CD8-positive, alpha-beta memory T cell (primary cell): ENCODE measurements at regions not wholly inside any gene's neighbourhood (a gene's known extent, or its start where the extent isn't known, plus 50 kb on each side); places are given as distances from the start of the nearest gene placed in this dataset.

ENCODE experiments used
- CTCF ChIA-PET: fragments of 350-600 bp; sonication (Branson Sonifier 250); formaldehyde crosslinking; loops from one replicate; lab custom pipeline; 2021; ENCODE audit warnings: antibody characterized with exemption; lab: Charles Lee
- POLR2A ChIA-PET: fragments of 350-600 bp; sonication (Branson Sonifier 250); formaldehyde crosslinking; loops from one replicate; lab custom pipeline; 2021; ENCODE audit warnings: antibody characterized with exemption; lab: Charles Lee
- DNase-seq, 5 donors: peaks; one replicate each; pipeline versions ENCODE4 v3.0.0 to v3.0.0-alpha.2; 2020 to 2022; ENCODE audit warnings: mixed read lengths in 1 of 5
- H3K27ac ChIP-seq: one replicate; pipeline ENCODE4 v1.7.0; 2013; ENCODE audit warnings: low read depth, mild to moderate bottlenecking, low read length, moderate library complexity
- H3K27me3 ChIP-seq: 2 replicates; pipeline ENCODE4 v1.7.0; 2013; ENCODE audit warnings: low read length, mild to moderate bottlenecking; ENCODE audit not compliant: insufficient read depth, poor library complexity, severe bottlenecking
- H3K36me3 ChIP-seq: 2 replicates; pipeline ENCODE4 v1.7.0; 2013; ENCODE audit warnings: mild to moderate bottlenecking, low read length, moderate library complexity; ENCODE audit not compliant: insufficient read depth
- H3K4me1 ChIP-seq: 2 replicates; pipeline ENCODE4 v1.7.0; 2013; ENCODE audit warnings: mild to moderate bottlenecking, low read length, moderate library complexity; ENCODE audit not compliant: insufficient read depth
- H3K4me3 ChIP-seq: 2 replicates; pipeline ENCODE4 v1.7.0; 2013; ENCODE audit warnings: mild to moderate bottlenecking, low read length
- H3K9me3 ChIP-seq: 2 replicates; pipeline ENCODE4 v1.7.0; 2013; ENCODE audit warnings: mild to moderate bottlenecking, low read length
- H3K27ac Mint-ChIP-seq, 8 donors: one replicate each; pipeline ENCODE4 v1.8.0; 2020 to 2021; ENCODE audit warnings: mixed read lengths in 8 of 8, mild to moderate bottlenecking in 6 of 8, inconsistent platforms in 3 of 8, moderate library complexity in 3 of 8
- H3K27me3 Mint-ChIP-seq, 2 donors: one replicate each; pipeline ENCODE4 v1.8.0; 2020 to 2021; ENCODE audit warnings: mixed read lengths in 2 of 2, mild to moderate bottlenecking in 1 of 2, moderate library complexity in 1 of 2
- H3K36me3 Mint-ChIP-seq, 3 donors: one replicate each; pipeline ENCODE4 v1.8.0; 2020 to 2021; ENCODE audit warnings: mixed read lengths in 3 of 3, inconsistent platforms in 1 of 3, mild to moderate bottlenecking in 1 of 3
- H3K4me1 Mint-ChIP-seq, 3 donors: one replicate each; pipeline ENCODE4 v1.8.0; 2020 to 2021; ENCODE audit warnings: mixed read lengths in 3 of 3, inconsistent platforms in 1 of 3, mild to moderate bottlenecking in 1 of 3
- H3K4me3 Mint-ChIP-seq, 7 donors: one replicate each; pipeline ENCODE4 v1.8.0; 2020 to 2021; ENCODE audit warnings: mixed read lengths in 7 of 7, mild to moderate bottlenecking in 6 of 7, moderate library complexity in 4 of 7, inconsistent platforms in 2 of 7
- H3K9me3 Mint-ChIP-seq, 5 donors: one replicate each; pipeline ENCODE4 v1.8.0; 2020 to 2022; ENCODE audit warnings: mixed read lengths in 5 of 5, mild to moderate bottlenecking in 3 of 5, moderate library complexity in 2 of 5, inconsistent platforms in 1 of 5

GRCh38 chr12:18851271-18851670 is 113.4 kb downstream of the CAPZA3 start:
- H3K27me3 ChIP-seq, result no peaks in the 10 kb centered on the region

GRCh38 chr12:18853570-18854366 is 115.8 kb downstream of the CAPZA3 start:
- H3K4me3 ChIP-seq, result no peak overlapping the region
- no peak overlapping the region for H3K4me3 Mint-ChIP-seq
- H3K27me3 ChIP-seq, result no peaks in the 10 kb centered on the region
- no peaks in the 10 kb centered on the region for H3K36me3 ChIP-seq
- no peak overlapping the region for H3K27ac ChIP-seq
- DNase-seq, result no peak
- ChIA-PET POLR2A (no interaction called here), CTCF (no interaction called here)
- no peaks in the 10 kb centered on the region for H3K36me3 Mint-ChIP-seq
- no peaks in the 10 kb centered on the region for H3K9me3 ChIP-seq
- peaks cover 2 to 14% of the 10 kb centered on the region in 2 donors for H3K27me3 Mint-ChIP-seq
- H3K27ac Mint-ChIP-seq, result no peak overlapping the region
- H3K4me1 ChIP-seq, result no peaks in the 10 kb centered on the region
- peaks cover 0 to 6% (median 3%) of the 10 kb centered on the region in 3 donors for H3K4me1 Mint-ChIP-seq
- H3K9me3 Mint-ChIP-seq, result peaks cover 0 to 2% (median 0%) of the 10 kb centered on the region in 5 donors

More at GRCh38 chr12:18851271-18851670, 113.4 kb downstream of the CAPZA3 start:
- ChIA-PET POLR2A (no interaction called here), CTCF (no interaction called here)
- Histone ChIP-seq H3K9me3 (no peaks in the 10 kb centered on the region), H3K36me3 (no peaks in the 10 kb centered on the region), H3K4me3 (no peak overlapping the region), H3K4me1 (no peaks in the 10 kb centered on the region), H3K27ac (no peak overlapping the region)
- Mint-ChIP-seq H3K36me3 (no peaks in the 10 kb centered on the region), H3K9me3 (peaks cover 0 to 2% (median 0%) of the 10 kb centered on the region in 5 donors), H3K27ac (no peak overlapping the region), H3K4me3 (no peak overlapping the region), H3K27me3 (peaks cover 2 to 18% of the 10 kb centered on the region in 2 donors), H3K4me1 (peaks cover 0 to 6% (median 3%) of the 10 kb centered on the region in 3 donors)
- no peak for DNase-seq

GRCh38 chr12:18857656-18858055 is 119.7 kb downstream of the CAPZA3 start:
- Mint-ChIP-seq H3K36me3 (no peaks in the 10 kb centered on the region), H3K27ac (no peak overlapping the region), H3K4me3 (no peak overlapping the region), H3K4me1 (no peaks in the 10 kb centered on the region), H3K9me3 (peaks cover 0 to 2% (median 0%) of the 10 kb centered on the region in 5 donors), H3K27me3 (peaks cover 0 to 3% of the 10 kb centered on the region in 2 donors)
- Histone ChIP-seq H3K9me3 (no peaks in the 10 kb centered on the region), H3K27ac (no peak overlapping the region), H3K4me1 (no peaks in the 10 kb centered on the region), H3K27me3 (no peaks in the 10 kb centered on the region), H3K4me3 (no peak overlapping the region), H3K36me3 (no peaks in the 10 kb centered on the region)
- CTCF ChIA-PET, result no interaction called here
- POLR2A ChIA-PET, result no interaction called here
- DNase-seq, result no peak

GRCh38 chr12:18859400-18859799 is 121.5 kb downstream of the CAPZA3 start:
- Mint-ChIP-seq H3K36me3 (no peaks in the 10 kb centered on the region), H3K9me3 (no peaks in the 10 kb centered on the region), H3K4me3 (no peak overlapping the region), H3K27me3 (peaks cover 0 to 1% of the 10 kb centered on the region in 2 donors), H3K4me1 (no peaks in the 10 kb centered on the region), H3K27ac (no peak overlapping the region)
- no peak overlapping the region for H3K4me3 ChIP-seq
- POLR2A ChIA-PET, result no interaction called here
- CTCF ChIA-PET, result no interaction called here
- H3K36me3 ChIP-seq, result no peaks in the 10 kb centered on the region
- no peaks in the 10 kb centered on the region for H3K27me3 ChIP-seq
- H3K9me3 ChIP-seq, result no peaks in the 10 kb centered on the region
- DNase-seq, result no peak
- H3K4me1 ChIP-seq, result no peaks in the 10 kb centered on the region
- no peak overlapping the region for H3K27ac ChIP-seq

GRCh38 chr12:18861287-18861858 is 123.5 kb downstream of the CAPZA3 start:
- Mint-ChIP-seq H3K27ac (no peak overlapping the region), H3K27me3 (peaks cover 0 to 9% of the 10 kb centered on the region in 2 donors), H3K36me3 (no peaks in the 10 kb centered on the region), H3K4me1 (no peaks in the 10 kb centered on the region), H3K4me3 (no peak overlapping the region), H3K9me3 (no peaks in the 10 kb centered on the region)
- no peak for DNase-seq
- Histone ChIP-seq H3K4me3 (no peak overlapping the region), H3K36me3 (no peaks in the 10 kb centered on the region), H3K27ac (no peak overlapping the region), H3K4me1 (no peaks in the 10 kb centered on the region), H3K9me3 (no peaks in the 10 kb centered on the region), H3K27me3 (no peaks in the 10 kb centered on the region)
- ChIA-PET CTCF (interaction anchor here (1.7 kb wide), 1 partner anchor 325 kb away, joined by 5 read pairs; no protein-coding TSS in a partner anchor), POLR2A (no interaction called here)

GRCh38 chr12:18863769-18864500 is 126.0 kb downstream of the CAPZA3 start:
- Histone ChIP-seq H3K4me1 (no peaks in the 10 kb centered on the region), H3K9me3 (no peaks in the 10 kb centered on the region), H3K36me3 (no peaks in the 10 kb centered on the region), H3K4me3 (no peak overlapping the region), H3K27me3 (no peaks in the 10 kb centered on the region), H3K27ac (no peak overlapping the region)
- no peak overlapping the region for H3K4me3 Mint-ChIP-seq
- DNase-seq, result no peak
- CTCF ChIA-PET, result no interaction called here
- no peaks in the 10 kb centered on the region for H3K36me3 Mint-ChIP-seq
- peaks cover 3 to 11% of the 10 kb centered on the region in 2 donors for H3K27me3 Mint-ChIP-seq
- POLR2A ChIA-PET, result no interaction called here
- H3K9me3 Mint-ChIP-seq, result no peaks in the 10 kb centered on the region
- H3K27ac Mint-ChIP-seq, result peak overlapping the region in 1 of 8 donors; percentile 7
- H3K4me1 Mint-ChIP-seq, result peaks cover 0 to 2% (median 0%) of the 10 kb centered on the region in 3 donors

- Histone ChIP-seq H3K36me3 (no peaks in the 10 kb centered on the region), H3K27me3 (no peaks in the 10 kb centered on the region), H3K27ac (no peak overlapping the region), H3K4me3 (no peak overlapping the region), H3K4me1 (no peaks in the 10 kb centered on the region), H3K9me3 (no peaks in the 10 kb centered on the region)
- no peak for DNase-seq
- ChIA-PET POLR2A (no interaction called here), CTCF (no interaction called here)
- Mint-ChIP-seq H3K27me3 (peaks cover 3 to 10% of the 10 kb centered on the region in 2 donors), H3K4me3 (no peak overlapping the region), H3K4me1 (peaks cover 0 to 6% (median 0%) of the 10 kb centered on the region in 3 donors), H3K27ac (no peak overlapping the region), H3K36me3 (no peaks in the 10 kb centered on the region), H3K9me3 (no peaks in the 10 kb centered on the region)
Observed at GRCh38 chr12:18864900-18865561, 127.1 kb downstream of the CAPZA3 start.
